H1 (cell line): ENCODE measurements at regions not wholly inside any gene's neighbourhood (a gene's known extent, or its start where the extent isn't known, plus 50 kb on each side); places are given as distances from the start of the nearest gene placed in this dataset.

Experiments used
- BCL11A ChIP-seq, 2 experiments: IDR thresholded peaks; one replicate each; pipeline ENCODE4 v1.6.1; 2011; ENCODE audit warnings: low read depth in 2 of 2, low read length in 2 of 2, mild to moderate bottlenecking in 2 of 2
- EZH2 ChIP-seq: fragments of 200-600 bp; sonication (generic); IDR thresholded peaks from 2 replicates; pipeline ENCODE4 v1.7.1; 2012; ENCODE audit warnings: low read depth, mild to moderate bottlenecking, moderate library complexity, low read length, inconsistent platforms; ENCODE audit not compliant: severe bottlenecking
- JUND ChIP-seq: IDR thresholded peaks from 2 replicates; pipeline ENCODE4 v1.6.1; 2011; ENCODE audit warnings: mild to moderate bottlenecking, improper control_type of control experiment, low read length
- POLR2A ChIP-seq, 2 experiments: IDR thresholded peaks; 1 replicate in 1 of 2; 2 replicates in 1 of 2; pipeline ENCODE4 v1.6.1; 2011; ENCODE audit warnings: low read depth in 2 of 2, low read length in 2 of 2, mild to moderate bottlenecking in 2 of 2; ENCODE audit errors: control extremely low read depth in 1 of 2
- TBP ChIP-seq: IDR thresholded peaks from 2 replicates; pipeline ENCODE4 v1.6.1; 2011; ENCODE audit warnings: low read depth, low read length, improper control_type of control experiment
- TCF12 ChIP-seq: IDR thresholded peaks from 2 replicates; pipeline ENCODE4 v1.6.1; 2011; ENCODE audit warnings: low read depth, mild to moderate bottlenecking, low read length
- TEAD4 ChIP-seq: IDR thresholded peaks from 2 replicates; pipeline ENCODE4 v1.6.1; 2012; ENCODE audit warnings: low read depth, low read length, inconsistent platforms, mixed read lengths
- ZNF274 ChIP-seq: IDR thresholded peaks from 2 replicates; pipeline ENCODE4 v1.7.0; 2012; ENCODE audit warnings: low read length, borderline replicate concordance; ENCODE audit errors: extremely low read depth
- TF ChIP-seq, protein P1 (sequence below): IDR thresholded peaks from 2 replicates; pipeline ENCODE4 v1.6.1; 2012; ENCODE audit warnings: inconsistent platforms
- TF ChIP-seq, protein P2 (sequence below), 3 experiments: IDR thresholded peaks; 1 replicate in 2 of 3; 2 replicates in 1 of 3; pipeline versions ENCODE4 v1.5.1 to v1.6.1; 2011; ENCODE audit warnings: low read length in 3 of 3, mild to moderate bottlenecking in 3 of 3, inconsistent platforms in 2 of 3, low read depth in 1 of 3, moderate library complexity in 1 of 3; ENCODE audit not compliant: insufficient read depth in 1 of 3; ENCODE audit errors: control extremely low read depth in 1 of 3

DNA sequence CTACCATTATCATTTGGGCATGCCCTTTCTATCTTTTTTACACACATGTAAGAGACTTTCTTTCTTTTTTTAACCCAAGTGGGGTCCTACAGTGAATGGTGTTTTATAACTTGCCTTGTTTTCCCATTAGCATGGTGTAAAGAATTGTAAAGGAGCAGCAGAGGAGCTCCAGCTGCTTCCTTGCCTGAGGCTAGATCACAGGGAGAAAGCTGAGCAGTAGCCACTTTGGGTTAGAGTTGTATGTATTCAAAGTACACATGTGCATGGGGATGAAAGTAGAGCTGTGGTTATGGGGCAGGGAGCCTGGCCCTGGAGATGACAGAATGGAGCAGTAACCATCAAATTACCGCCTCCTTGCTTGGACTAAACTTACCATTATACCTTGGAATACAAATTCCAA lies 231.1 kb upstream of the PDZRN3 start:
- no peak for TF ChIP-seq ZNF274
- TF ChIP-seq, protein P1, sequence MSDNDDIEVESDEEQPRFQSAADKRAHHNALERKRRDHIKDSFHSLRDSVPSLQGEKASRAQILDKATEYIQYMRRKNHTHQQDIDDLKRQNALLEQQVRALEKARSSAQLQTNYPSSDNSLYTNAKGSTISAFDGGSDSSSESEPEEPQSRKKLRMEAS = no peak
- no peak for TF ChIP-seq POLR2A (IDR thresholded peaks at IDR 0.05; ENCODE audit: control extremely low read depth in 1 of 2, low read depth in 2 of 2, low read length in 2 of 2)
- TF ChIP-seq, protein P2, sequence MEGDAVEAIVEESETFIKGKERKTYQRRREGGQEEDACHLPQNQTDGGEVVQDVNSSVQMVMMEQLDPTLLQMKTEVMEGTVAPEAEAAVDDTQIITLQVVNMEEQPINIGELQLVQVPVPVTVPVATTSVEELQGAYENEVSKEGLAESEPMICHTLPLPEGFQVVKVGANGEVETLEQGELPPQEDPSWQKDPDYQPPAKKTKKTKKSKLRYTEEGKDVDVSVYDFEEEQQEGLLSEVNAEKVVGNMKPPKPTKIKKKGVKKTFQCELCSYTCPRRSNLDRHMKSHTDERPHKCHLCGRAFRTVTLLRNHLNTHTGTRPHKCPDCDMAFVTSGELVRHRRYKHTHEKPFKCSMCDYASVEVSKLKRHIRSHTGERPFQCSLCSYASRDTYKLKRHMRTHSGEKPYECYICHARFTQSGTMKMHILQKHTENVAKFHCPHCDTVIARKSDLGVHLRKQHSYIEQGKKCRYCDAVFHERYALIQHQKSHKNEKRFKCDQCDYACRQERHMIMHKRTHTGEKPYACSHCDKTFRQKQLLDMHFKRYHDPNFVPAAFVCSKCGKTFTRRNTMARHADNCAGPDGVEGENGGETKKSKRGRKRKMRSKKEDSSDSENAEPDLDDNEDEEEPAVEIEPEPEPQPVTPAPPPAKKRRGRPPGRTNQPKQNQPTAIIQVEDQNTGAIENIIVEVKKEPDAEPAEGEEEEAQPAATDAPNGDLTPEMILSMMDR (IDR thresholded peaks at IDR 0.05; ENCODE audit: control extremely low read depth in 1 of 3, insufficient read depth in 1 of 3, low read depth in 1 of 3, low read length in 3 of 3) = no peak
- TF ChIP-seq TBP = no peak
- TF ChIP-seq TEAD4 = no peak
- no peak for TF ChIP-seq EZH2
- TF ChIP-seq TCF12 = no peak
- no peak for TF ChIP-seq BCL11A (IDR thresholded peaks at IDR 0.05; ENCODE audit: low read depth in 2 of 2, low read length in 2 of 2)
- no peak for TF ChIP-seq JUND
